ENCODE measurements at regions not wholly inside any gene's neighbourhood (a gene's known extent, or its start where the extent isn't known, plus 50 kb on each side); places are given as distances from the start of the nearest gene placed in this dataset.
"Not testable (repeated sequence)": the region's sequence is repeated elsewhere in the genome, so short reads cannot be mapped to it uniquely, and the experiment has no call there.

- no peak for DNase-seq
Observed at GRCh38 chr12:46711756-46712155, 114.0 kb downstream of the SLC38A4 start.

DNA sequence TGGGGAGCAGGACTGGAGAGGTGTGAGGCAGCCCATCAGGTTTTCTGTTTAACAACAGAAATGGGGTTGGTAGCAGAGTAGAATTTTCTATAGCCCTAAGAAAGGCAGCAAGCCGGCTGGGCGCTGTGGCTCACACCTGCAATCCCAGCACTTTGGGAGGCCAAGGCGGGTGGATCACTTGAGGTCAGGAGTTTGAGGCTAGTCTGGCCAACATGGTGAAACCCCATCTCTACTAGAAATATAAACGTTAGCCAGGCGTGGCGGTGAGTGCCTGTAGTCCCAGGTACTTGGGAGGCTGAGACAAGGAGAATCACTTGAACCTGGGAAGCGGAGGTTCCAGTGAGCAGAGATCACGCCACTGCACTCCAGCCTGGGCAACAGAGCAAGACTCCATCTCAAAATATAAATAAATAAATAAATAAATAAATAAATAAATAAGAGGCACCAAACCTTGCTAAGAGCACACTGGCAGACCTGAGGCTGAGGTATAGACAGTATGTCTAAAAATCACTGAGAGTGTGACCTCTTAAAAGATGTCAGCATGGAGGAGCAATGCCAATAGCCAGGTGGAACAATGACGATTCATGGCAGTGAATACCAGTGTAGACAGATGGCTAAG, 115.6 kb downstream of the SLC38A4 start:
- DNase-seq: no peak

DNA sequence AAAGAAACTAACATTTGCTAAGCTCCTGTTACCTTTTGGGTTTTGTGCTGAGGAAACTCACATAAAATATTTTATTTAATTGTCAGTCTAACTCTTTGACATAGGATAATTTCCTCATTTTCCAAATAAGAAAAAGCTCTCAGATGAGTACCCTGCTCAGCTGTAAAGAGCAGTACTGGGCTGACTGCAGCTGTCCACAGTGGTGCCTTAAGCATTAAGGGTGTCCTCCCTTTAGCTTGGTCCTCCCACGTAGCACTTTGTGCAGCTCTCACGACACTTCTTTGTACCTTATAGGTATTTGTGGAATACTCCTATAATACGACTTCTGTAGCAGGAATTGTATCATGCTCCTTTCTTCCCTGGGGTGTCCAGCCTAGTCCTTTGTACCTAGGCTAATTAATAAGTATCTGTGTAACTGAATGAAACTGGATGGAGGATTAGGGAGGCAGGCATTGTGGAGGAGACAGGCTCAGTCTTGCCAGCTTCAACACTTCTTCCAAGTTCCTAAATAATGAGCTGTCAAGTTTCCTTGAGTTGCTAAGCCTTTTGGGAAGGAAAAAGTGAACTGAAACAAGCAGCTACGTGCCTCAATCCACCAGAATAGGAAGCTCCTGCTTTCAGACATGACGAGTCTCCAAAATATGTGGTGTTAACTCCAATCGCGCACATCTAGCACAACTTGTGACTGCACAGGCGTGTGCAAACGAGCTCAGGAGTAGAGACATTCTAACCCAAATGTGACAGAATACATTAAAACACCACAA, 123.0 kb downstream of the SLC38A4 start:
- no peak for DNase-seq

- no peak for DNase-seq
Observed at GRCh38 chr12:46701356-46701755, 124.4 kb downstream of the SLC38A4 start.

- DNase-seq: no peak
Observed at GRCh38 chr12:46699986-46700385, 125.8 kb downstream of the SLC38A4 start.

DNA sequence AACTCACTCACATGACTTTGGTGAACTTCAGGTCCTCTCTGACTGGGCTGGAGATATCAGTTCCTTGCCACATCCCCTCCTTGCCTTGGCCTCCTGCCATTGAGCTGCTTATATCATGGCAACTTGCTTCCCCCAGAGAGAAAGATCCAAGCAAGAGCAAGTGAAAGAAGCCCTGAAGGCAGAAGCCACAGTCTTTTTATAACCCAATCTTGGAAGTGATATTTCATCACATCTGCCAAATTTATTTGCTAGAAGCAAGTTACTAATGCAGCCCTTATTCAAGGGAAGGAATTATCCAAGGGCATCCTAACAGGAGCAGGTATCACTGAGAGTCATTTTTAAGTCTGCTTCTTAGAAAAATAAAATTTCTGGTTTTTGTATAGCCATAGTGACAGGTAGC, 127.8 kb downstream of the SLC38A4 start:
- DNase-seq: no peak

- DNase-seq: no peak
Observed at GRCh38 chr12:46693518-46693917, 132.3 kb downstream of the SLC38A4 start.

DNA sequence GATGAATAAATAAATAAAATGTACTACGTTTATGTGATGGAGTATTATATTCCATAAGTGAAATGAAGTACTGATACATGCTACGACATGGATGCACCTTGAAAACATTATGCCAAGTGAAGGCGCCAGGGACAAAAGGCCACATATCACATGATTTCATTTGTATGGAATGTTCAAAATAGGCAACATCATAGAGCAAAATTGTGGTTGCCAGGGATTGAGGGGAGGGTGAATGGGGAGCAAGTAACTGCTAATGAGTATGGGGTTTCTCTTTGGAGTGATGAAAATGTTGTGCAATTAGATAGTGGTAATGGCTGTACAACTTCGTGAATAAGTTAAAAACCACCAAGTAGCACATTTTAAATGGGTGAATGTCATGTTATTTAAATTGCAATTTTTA, 132.8 kb downstream of the SLC38A4 start:
- no peak for DNase-seq

- no peak for DNase-seq
Observed at GRCh38 chr12:46692606-46693005, 133.2 kb downstream of the SLC38A4 start.

DNA sequence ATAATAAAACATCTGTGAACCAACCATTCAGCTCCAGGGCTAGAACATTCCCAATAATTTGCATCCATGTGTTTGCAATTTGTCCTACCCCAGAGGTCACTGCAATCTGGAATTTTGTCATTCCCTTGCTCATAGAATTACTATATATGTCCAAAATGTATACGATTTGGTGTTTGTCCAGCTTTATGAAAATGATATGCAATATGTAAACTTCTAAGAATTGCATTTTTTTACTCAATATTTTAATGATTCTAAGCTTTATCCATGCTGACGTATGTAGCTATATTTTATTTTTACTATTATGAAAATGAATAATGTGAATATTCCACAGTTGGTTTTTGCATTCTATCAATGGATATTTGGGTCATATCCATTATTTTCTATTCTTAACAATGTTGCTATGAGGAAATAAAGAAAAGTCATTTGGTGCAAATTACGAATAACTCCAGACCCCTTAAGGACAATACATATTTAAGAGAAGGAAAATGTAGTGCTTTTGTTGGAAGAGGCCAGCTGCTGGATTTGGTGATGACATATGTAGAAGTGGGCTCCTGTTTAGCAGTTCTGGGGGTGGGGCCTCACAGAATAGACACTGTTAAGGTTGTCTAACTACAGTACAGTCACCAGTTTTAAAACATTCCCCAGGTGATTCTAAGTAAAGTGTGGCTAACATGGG, 139.4 kb downstream of the SLC38A4 start:
- no peak for DNase-seq

DNA sequence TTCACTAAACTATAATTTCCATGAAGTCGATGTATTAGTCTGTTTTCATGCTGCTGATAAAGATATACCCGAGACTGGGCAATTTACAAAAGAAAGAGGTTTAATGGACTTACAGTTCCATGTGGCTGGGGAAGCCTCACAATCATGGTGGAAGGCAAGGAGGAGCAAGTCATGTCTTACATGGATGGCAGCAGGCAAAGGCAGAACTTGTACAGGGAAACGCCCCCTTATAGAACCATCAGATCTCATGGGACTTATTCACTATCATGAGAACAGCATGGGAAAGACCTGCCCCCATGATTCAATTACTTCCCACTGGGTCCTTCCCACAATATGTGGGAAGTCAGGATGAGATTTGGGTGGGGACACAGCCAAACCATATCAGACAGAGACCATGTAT, 141.6 kb downstream of the SLC38A4 start:
- DNase-seq: not testable (repeated sequence)

GRCh38 chr12:46682148-46682547, 143.6 kb downstream of the SLC38A4 start:
- no peak for DNase-seq

- no peak for DNase-seq
Observed at GRCh38 chr12:46680506-46680905, 145.3 kb downstream of the SLC38A4 start.

DNA sequence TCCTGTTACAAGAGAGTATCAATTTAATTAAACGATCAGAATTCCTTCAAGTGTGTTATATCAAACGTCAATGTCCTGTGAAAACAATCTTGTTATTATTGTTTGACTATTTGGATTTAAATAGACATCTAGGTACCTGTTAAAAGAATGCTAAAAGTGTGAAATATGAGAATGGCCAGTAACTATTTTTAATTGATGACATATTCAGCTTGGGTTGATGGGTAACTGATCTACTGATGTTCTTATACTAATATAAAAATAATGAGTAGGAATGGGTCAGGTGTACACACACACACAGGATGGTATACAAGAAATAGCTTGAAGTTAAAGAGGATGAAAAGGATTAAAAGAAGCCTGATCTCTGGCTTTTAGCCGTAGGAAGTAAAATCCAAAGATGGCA, 146.0 kb downstream of the SLC38A4 start:
- DNase-seq: no peak

GRCh38 chr12:46678426-46678825, 147.4 kb downstream of the SLC38A4 start:
- DNase-seq: no peak

GRCh38 chr12:46677749-46678148, 148.0 kb downstream of the SLC38A4 start:
- DNase-seq: no peak

GRCh38 chr12:46676797-46677520, 148.8 kb downstream of the SLC38A4 start:
- DNase-seq: no peak

DNA sequence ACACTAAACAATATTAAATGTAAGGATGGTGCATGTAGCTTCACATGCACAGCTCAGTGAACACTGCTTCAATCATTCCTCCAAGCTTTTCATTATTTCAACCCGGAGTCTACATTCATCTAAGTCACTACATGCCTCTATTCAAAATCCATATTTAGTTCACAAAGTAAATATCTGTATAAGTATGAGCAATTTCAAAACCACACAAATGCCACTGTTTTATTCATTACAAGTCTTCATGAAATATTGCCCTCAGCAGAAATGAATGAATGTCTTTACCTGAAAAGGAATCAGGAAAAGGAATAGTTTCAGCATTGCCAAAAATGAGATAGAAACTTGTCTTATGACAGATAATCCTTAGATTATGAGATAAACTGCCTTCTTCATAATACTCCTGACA, 149.4 kb downstream of the SLC38A4 start:
- no peak for DNase-seq

- no peak for DNase-seq
Observed at GRCh38 chr12:46675736-46676135, 150.1 kb downstream of the SLC38A4 start.

GRCh38 chr12:46674800-46675199, 151.0 kb downstream of the SLC38A4 start:
- DNase-seq: no peak

DNA sequence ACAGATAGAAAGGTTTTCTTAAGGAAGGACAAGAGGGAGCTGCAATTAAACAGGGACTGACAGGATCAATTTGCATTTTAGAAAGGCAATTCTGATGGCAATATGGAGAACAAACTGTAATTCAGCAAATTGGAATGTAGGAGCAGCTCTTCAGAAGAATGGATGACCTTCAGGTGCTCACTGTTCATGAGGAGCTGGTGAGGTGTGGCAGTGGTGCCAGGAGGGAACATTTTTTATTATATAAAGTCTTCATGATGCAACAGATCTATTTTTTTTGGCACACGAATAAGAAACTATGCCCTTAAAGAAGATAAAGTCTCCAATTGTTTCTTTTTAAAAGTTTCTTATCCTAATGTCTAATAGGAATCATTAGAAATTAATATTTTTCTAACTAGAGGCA, 151.7 kb downstream of the SLC38A4 start:
- DNase-seq: no peak

- DNase-seq: no peak
Observed at GRCh38 chr12:46671102-46671501, 154.7 kb downstream of the SLC38A4 start.

GRCh38 chr12:46670636-46671035, 155.2 kb downstream of the SLC38A4 start:
- no peak for DNase-seq

GRCh38 chr12:46669720-46670119, 156.1 kb downstream of the SLC38A4 start:
- no peak for DNase-seq

Measured in activated CD4-positive, CD25-positive, alpha-beta regulatory T cell (primary cell).